Neural crest cell (in vitro differentiated cells): ENCODE measurements at regions not wholly inside any gene's neighbourhood (a gene's known extent, or its start where the extent isn't known, plus 50 kb on each side); places are given as distances from the start of the nearest gene placed in this dataset.

Experiments
- DNase-seq: peaks from one replicate; pipeline ENCODE4 v3.0.0; 2021; ENCODE audit warnings: low read depth, mixed read lengths, low spot score
- H3K27ac Mint-ChIP-seq: one replicate; pipeline ENCODE4 v1.8.0; 2021; ENCODE audit warnings: mild to moderate bottlenecking, mixed read lengths; ENCODE audit not compliant: unreplicated experiment
- H3K27me3 Mint-ChIP-seq: 2 replicates; pipeline ENCODE4 v1.8.0; 2021; ENCODE audit warnings: low read depth, mild to moderate bottlenecking, mixed read lengths
- H3K36me3 Mint-ChIP-seq: 2 replicates; pipeline ENCODE4 v1.8.0; 2021; ENCODE audit warnings: low read depth, mild to moderate bottlenecking, mixed read lengths
- H3K4me1 Mint-ChIP-seq: 2 replicates; pipeline ENCODE4 v1.8.0; 2021; ENCODE audit warnings: mixed read lengths
- H3K4me3 Mint-ChIP-seq: one replicate; pipeline ENCODE4 v1.8.0; 2021; ENCODE audit warnings: mild to moderate bottlenecking, mixed read lengths
- H3K9me3 Mint-ChIP-seq: 2 replicates; pipeline ENCODE4 v1.8.0; 2021; ENCODE audit warnings: mixed read lengths
- CTCF ChIP-seq: fragments of 200-600 bp; sonication (generic); conservative IDR thresholded peaks from 2 replicates; pipeline ENCODE4 v1.5.0; 2021; ENCODE audit warnings: antibody characterized with exemption, mild to moderate bottlenecking

- H3K36me3 Mint-ChIP-seq: no peaks in the 10 kb centered on the region
- peaks cover 4% of the 10 kb centered on the region for H3K27me3 Mint-ChIP-seq
- no peak for TF ChIP-seq CTCF
- no peak for DNase-seq
- H3K27ac Mint-ChIP-seq: no peak overlapping the region
- no peaks in the 10 kb centered on the region for H3K4me1 Mint-ChIP-seq
- H3K4me3 Mint-ChIP-seq: no peak overlapping the region
- H3K9me3 Mint-ChIP-seq: no peaks in the 10 kb centered on the region
Measured at GRCh38 chr10:62503872-62504271, 129.7 kb downstream of the ZNF365 start.

DNA sequence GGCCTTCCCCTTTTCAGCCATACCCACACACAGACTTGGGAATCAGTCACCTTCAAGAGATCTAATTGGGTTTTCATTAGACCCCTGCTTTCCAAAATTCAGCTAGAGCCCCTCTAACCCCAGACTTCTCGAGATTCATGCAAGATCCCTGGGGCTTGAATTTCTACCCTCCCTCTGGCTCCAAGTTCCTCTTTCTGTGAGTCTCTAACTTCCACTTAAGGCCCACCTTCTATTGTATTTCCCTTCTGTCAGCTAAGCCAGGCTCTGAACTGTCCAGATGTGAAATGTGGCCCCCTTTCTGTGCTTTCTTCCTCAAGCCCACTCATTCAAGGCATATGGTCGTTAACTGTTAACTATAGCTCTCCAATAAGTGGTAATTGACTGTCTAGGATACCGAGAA lies 132.2 kb downstream of the ZNF365 start:
- no peak for DNase-seq
- H3K27ac Mint-ChIP-seq: no peak overlapping the region
- no peak overlapping the region for H3K4me3 Mint-ChIP-seq
- TF ChIP-seq CTCF: no peak
- no peaks in the 10 kb centered on the region for H3K27me3 Mint-ChIP-seq
- no peaks in the 10 kb centered on the region for H3K36me3 Mint-ChIP-seq
- H3K4me1 Mint-ChIP-seq: no peaks in the 10 kb centered on the region
- H3K9me3 Mint-ChIP-seq: peaks cover 2% of the 10 kb centered on the region

- TF ChIP-seq CTCF: no peak
- H3K27ac Mint-ChIP-seq: no peak overlapping the region
- no peaks in the 10 kb centered on the region for H3K36me3 Mint-ChIP-seq
- peaks cover 6% of the 10 kb centered on the region for H3K9me3 Mint-ChIP-seq
- no peaks in the 10 kb centered on the region for H3K4me1 Mint-ChIP-seq
- DNase-seq: no peak
- H3K27me3 Mint-ChIP-seq: no peaks in the 10 kb centered on the region
- no peak overlapping the region for H3K4me3 Mint-ChIP-seq
Measured at GRCh38 chr10:62511238-62511637, 137.1 kb downstream of the ZNF365 start.

GRCh38 chr10:62511656-62512055 lies 137.5 kb downstream of the ZNF365 start:
- TF ChIP-seq CTCF: no peak
- Mint-ChIP-seq H3K36me3 (no peaks in the 10 kb centered on the region), H3K4me3 (no peak overlapping the region), H3K27ac (no peak overlapping the region), H3K27me3 (no peaks in the 10 kb centered on the region), H3K9me3 (peaks cover 8% of the 10 kb centered on the region), H3K4me1 (no peaks in the 10 kb centered on the region)
- no peak for DNase-seq

- Mint-ChIP-seq H3K27me3 (no peaks in the 10 kb centered on the region), H3K9me3 (peaks cover 11% of the 10 kb centered on the region)
Measured at GRCh38 chr10:62512732-62513475, 138.7 kb downstream of the ZNF365 start.

More at GRCh38 chr10:62512732-62513475, 138.7 kb downstream of the ZNF365 start:
- no peak for DNase-seq
- Mint-ChIP-seq H3K36me3 (no peaks in the 10 kb centered on the region), H3K27ac (peak overlapping the region; percentile 30), H3K4me1 (no peaks in the 10 kb centered on the region), H3K4me3 (no peak overlapping the region)
- no peak for TF ChIP-seq CTCF
